ENCODE measurements at regions not wholly inside any gene's neighbourhood (a gene's known extent, or its start where the extent isn't known, plus 50 kb on each side); places are given as distances from the start of the nearest gene placed in this dataset.

- no peak overlapping the region for H3K27ac ChIP-seq (ENCODE audit: low read depth in 1 of 2, low read length in 2 of 2)
- no peak overlapping the region for H3K4me3 ChIP-seq (ENCODE audit: low read depth in 1 of 3, low read length in 3 of 3)
- no peaks in the 10 kb centered on the region for H3K9me3 ChIP-seq (ENCODE audit: control insufficient read depth in 4 of 4, low read length in 3 of 4)
- TF ChIP-seq NR2F2 (IDR thresholded peaks at IDR 0.05) (no peak), MAX (IDR thresholded peaks at IDR 0.05) (no peak), HNF4A (conservative IDR thresholded peaks at IDR 0.05) (no peak), HNF4G (IDR thresholded peaks at IDR 0.05) (no peak), RXRA (IDR thresholded peaks at IDR 0.05) (no peak)
- no peaks in the 10 kb centered on the region for H3K4me1 ChIP-seq (ENCODE audit: control insufficient read depth in 4 of 4, insufficient read depth in 4 of 4, low read length in 3 of 4)
- WGBS: 83% methylated on average over 2 of the region's 2 CpGs
- no peak for DNase-seq (ENCODE audit: low spot score)
- no peaks in the 10 kb centered on the region for H3K36me3 ChIP-seq (ENCODE audit: control insufficient read depth in 4 of 4, insufficient read depth in 3 of 4, low read depth in 1 of 4, low read length in 3 of 4)
- H3K27me3 ChIP-seq (ENCODE audit: control insufficient read depth in 4 of 4, insufficient read depth in 4 of 4, low read length in 3 of 4): no peaks in the 10 kb centered on the region
- H3K9ac ChIP-seq (ENCODE audit: low read depth in 1 of 2, low read length in 2 of 2): no peak overlapping the region
Measured at GRCh38 chr20:12773936-12774335, 234.8 kb upstream of the SPTLC3 start.

GRCh38 chr20:12775041-12775440 is 233.7 kb upstream of the SPTLC3 start:
- no peaks in the 10 kb centered on the region for H3K36me3 ChIP-seq (ENCODE audit: control insufficient read depth in 4 of 4, insufficient read depth in 3 of 4, low read depth in 1 of 4, low read length in 3 of 4)
- TF ChIP-seq GABPA (IDR thresholded peaks at IDR 0.05 in 1 of 2, conservative IDR thresholded peaks at IDR 0.05 in 1 of 2) (no peak), FOXA1 (IDR thresholded peaks at IDR 0.05) (no peak), SP1 (IDR thresholded peaks at IDR 0.05) (no peak), FOXA2 (IDR thresholded peaks at IDR 0.05) (no peak), ATF3 (IDR thresholded peaks at IDR 0.05) (no peak)
- no peaks in the 10 kb centered on the region for H3K9me3 ChIP-seq (ENCODE audit: control insufficient read depth in 4 of 4, low read length in 3 of 4)
- H3K27me3 ChIP-seq (ENCODE audit: control insufficient read depth in 4 of 4, insufficient read depth in 4 of 4, low read length in 3 of 4): no peaks in the 10 kb centered on the region
- DNase-seq (ENCODE audit: low spot score): no peak
- H3K4me1 ChIP-seq (ENCODE audit: control insufficient read depth in 4 of 4, insufficient read depth in 4 of 4, low read length in 3 of 4): no peaks in the 10 kb centered on the region
- H3K9ac ChIP-seq (ENCODE audit: low read depth in 1 of 2, low read length in 2 of 2): no peak overlapping the region
- no peak overlapping the region for H3K4me3 ChIP-seq (ENCODE audit: low read depth in 1 of 3, low read length in 3 of 3)
- whole genome bisulfite sequencing: 72% methylated on average over 5 of the region's 5 CpGs
- no peak overlapping the region for H3K27ac ChIP-seq (ENCODE audit: low read depth in 1 of 2, low read length in 2 of 2)

GRCh38 chr20:12777016-12777415 is 231.8 kb upstream of the SPTLC3 start:
- Histone ChIP-seq H3K4me3 (ENCODE audit: low read depth in 1 of 3, low read length in 3 of 3) (no peak overlapping the region), H3K9me3 (ENCODE audit: control insufficient read depth in 4 of 4, low read length in 3 of 4) (no peaks in the 10 kb centered on the region), H3K27ac (ENCODE audit: low read depth in 1 of 2, low read length in 2 of 2) (no peak overlapping the region), H3K4me1 (ENCODE audit: control insufficient read depth in 4 of 4, insufficient read depth in 4 of 4, low read length in 3 of 4) (no peaks in the 10 kb centered on the region), H3K27me3 (ENCODE audit: control insufficient read depth in 4 of 4, insufficient read depth in 4 of 4, low read length in 3 of 4) (no peaks in the 10 kb centered on the region), H3K9ac (ENCODE audit: low read depth in 1 of 2, low read length in 2 of 2) (no peak overlapping the region), H3K36me3 (ENCODE audit: control insufficient read depth in 4 of 4, insufficient read depth in 3 of 4, low read depth in 1 of 4, low read length in 3 of 4) (no peaks in the 10 kb centered on the region)
- 84% methylated on average over 5 of the region's 5 CpGs for WGBS
- DNase-seq (ENCODE audit: low spot score): no peak
- TF ChIP-seq YY1 (IDR thresholded peaks at IDR 0.05): no peak
- TF ChIP-seq RXRA (IDR thresholded peaks at IDR 0.05): no peak
- no peak for TF ChIP-seq JUND (IDR thresholded peaks at IDR 0.05)
- no peak for TF ChIP-seq RAD21 (IDR thresholded peaks at IDR 0.05)
- no peak for TF ChIP-seq EGR1 (IDR thresholded peaks at IDR 0.05; ENCODE audit: low read depth in 2 of 2)
- TF ChIP-seq REST (IDR thresholded peaks at IDR 0.05): no peak
- no peak for TF ChIP-seq HNF4A (conservative IDR thresholded peaks at IDR 0.05)
- no peak for TF ChIP-seq NR2F2 (IDR thresholded peaks at IDR 0.05)
- TF ChIP-seq HNF4G (IDR thresholded peaks at IDR 0.05): no peak
- no peak for TF ChIP-seq TAF1 (conservative IDR thresholded peaks at IDR 0.05)
- TF ChIP-seq SP1 (IDR thresholded peaks at IDR 0.05): no peak
- TF ChIP-seq GABPA (IDR thresholded peaks at IDR 0.05 in 1 of 2, conservative IDR thresholded peaks at IDR 0.05 in 1 of 2): no peak
- TF ChIP-seq CTCF (IDR thresholded peaks at IDR 0.05; ENCODE audit: low read depth, low read length, missing input control): no peak
- TF ChIP-seq ATF3 (IDR thresholded peaks at IDR 0.05): no peak
- TF ChIP-seq FOXA2 (IDR thresholded peaks at IDR 0.05): no peak
